ENCODE measurements at regions not wholly inside any gene's neighbourhood (a gene's known extent, or its start where the extent isn't known, plus 50 kb on each side); places are given as distances from the start of the nearest gene placed in this dataset.

DNA sequence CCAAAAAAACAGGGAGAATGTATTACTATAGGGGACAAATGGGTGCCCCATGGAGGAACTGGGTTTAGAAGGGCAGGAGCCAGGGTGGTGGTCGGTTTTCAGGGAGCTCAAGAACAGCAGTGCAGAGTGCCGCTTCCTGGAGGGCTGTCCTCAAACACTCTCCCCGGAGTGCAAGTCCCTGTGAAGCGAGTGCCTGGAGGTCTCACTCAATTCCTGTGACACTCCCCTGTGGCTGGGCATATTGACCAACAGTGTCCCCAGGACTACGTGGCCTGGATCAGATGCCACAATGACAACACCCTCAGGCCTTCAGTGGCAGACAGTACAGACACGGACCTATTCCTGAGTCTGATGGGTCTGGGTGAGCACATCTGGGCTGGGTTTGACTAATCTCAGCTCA is 412.1 kb upstream of the IRX2 start:
- TF ChIP-seq, protein P1, sequence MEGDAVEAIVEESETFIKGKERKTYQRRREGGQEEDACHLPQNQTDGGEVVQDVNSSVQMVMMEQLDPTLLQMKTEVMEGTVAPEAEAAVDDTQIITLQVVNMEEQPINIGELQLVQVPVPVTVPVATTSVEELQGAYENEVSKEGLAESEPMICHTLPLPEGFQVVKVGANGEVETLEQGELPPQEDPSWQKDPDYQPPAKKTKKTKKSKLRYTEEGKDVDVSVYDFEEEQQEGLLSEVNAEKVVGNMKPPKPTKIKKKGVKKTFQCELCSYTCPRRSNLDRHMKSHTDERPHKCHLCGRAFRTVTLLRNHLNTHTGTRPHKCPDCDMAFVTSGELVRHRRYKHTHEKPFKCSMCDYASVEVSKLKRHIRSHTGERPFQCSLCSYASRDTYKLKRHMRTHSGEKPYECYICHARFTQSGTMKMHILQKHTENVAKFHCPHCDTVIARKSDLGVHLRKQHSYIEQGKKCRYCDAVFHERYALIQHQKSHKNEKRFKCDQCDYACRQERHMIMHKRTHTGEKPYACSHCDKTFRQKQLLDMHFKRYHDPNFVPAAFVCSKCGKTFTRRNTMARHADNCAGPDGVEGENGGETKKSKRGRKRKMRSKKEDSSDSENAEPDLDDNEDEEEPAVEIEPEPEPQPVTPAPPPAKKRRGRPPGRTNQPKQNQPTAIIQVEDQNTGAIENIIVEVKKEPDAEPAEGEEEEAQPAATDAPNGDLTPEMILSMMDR (IDR thresholded peaks at IDR 0.05): no peak
- TF ChIP-seq GABPB1 (CRISPR knock-in tag; IDR thresholded peaks at IDR 0.05) (no peak), NFYB (CRISPR knock-in tag; conservative IDR thresholded peaks at IDR 0.05; ENCODE audit: low read depth) (no peak), SP1 (CRISPR knock-in tag; conservative IDR thresholded peaks at IDR 0.05) (no peak), FOXK1 (CRISPR knock-in tag; IDR thresholded peaks at IDR 0.05) (no peak), MXD4 (CRISPR knock-in tag; IDR thresholded peaks at IDR 0.05; ENCODE audit: borderline replicate concordance) (no peak), CREM (CRISPR knock-in tag; IDR thresholded peaks at IDR 0.05) (no peak)
- TF ChIP-seq, protein P2, sequence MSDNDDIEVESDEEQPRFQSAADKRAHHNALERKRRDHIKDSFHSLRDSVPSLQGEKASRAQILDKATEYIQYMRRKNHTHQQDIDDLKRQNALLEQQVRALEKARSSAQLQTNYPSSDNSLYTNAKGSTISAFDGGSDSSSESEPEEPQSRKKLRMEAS (CRISPR knock-in tag; IDR thresholded peaks at IDR 0.05): no peak
- TF ChIP-seq, protein P3, sequence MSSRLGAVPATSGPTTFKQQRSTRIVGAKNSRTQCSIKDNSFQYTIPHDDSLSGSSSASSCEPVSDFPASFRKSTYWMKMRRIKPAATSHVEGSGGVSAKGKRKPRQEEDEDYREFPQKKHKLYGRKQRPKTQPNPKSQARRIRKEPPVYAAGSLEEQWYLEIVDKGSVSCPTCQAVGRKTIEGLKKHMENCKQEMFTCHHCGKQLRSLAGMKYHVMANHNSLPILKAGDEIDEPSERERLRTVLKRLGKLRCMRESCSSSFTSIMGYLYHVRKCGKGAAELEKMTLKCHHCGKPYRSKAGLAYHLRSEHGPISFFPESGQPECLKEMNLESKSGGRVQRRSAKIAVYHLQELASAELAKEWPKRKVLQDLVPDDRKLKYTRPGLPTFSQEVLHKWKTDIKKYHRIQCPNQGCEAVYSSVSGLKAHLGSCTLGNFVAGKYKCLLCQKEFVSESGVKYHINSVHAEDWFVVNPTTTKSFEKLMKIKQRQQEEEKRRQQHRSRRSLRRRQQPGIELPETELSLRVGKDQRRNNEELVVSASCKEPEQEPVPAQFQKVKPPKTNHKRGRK (CRISPR knock-in tag; IDR thresholded peaks at IDR 0.05; ENCODE audit: borderline replicate concordance): no peak
- TF ChIP-seq, protein P4, sequence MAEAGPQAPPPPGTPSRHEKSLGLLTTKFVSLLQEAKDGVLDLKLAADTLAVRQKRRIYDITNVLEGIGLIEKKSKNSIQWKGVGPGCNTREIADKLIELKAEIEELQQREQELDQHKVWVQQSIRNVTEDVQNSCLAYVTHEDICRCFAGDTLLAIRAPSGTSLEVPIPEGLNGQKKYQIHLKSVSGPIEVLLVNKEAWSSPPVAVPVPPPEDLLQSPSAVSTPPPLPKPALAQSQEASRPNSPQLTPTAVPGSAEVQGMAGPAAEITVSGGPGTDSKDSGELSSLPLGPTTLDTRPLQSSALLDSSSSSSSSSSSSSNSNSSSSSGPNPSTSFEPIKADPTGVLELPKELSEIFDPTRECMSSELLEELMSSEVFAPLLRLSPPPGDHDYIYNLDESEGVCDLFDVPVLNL (CRISPR knock-in tag; IDR thresholded peaks at IDR 0.05; ENCODE audit: borderline replicate concordance, low read depth): no peak
- TF ChIP-seq, protein P5, sequence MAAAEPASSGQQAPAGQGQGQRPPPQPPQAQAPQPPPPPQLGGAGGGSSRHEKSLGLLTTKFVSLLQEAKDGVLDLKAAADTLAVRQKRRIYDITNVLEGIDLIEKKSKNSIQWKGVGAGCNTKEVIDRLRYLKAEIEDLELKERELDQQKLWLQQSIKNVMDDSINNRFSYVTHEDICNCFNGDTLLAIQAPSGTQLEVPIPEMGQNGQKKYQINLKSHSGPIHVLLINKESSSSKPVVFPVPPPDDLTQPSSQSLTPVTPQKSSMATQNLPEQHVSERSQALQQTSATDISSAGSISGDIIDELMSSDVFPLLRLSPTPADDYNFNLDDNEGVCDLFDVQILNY (CRISPR knock-in tag; IDR thresholded peaks at IDR 0.05): no peak
- TF ChIP-seq, protein P6, sequence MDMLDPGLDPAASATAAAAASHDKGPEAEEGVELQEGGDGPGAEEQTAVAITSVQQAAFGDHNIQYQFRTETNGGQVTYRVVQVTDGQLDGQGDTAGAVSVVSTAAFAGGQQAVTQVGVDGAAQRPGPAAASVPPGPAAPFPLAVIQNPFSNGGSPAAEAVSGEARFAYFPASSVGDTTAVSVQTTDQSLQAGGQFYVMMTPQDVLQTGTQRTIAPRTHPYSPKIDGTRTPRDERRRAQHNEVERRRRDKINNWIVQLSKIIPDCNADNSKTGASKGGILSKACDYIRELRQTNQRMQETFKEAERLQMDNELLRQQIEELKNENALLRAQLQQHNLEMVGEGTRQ (CRISPR knock-in tag; IDR thresholded peaks at IDR 0.05): no peak
- TF ChIP-seq, protein P7, sequence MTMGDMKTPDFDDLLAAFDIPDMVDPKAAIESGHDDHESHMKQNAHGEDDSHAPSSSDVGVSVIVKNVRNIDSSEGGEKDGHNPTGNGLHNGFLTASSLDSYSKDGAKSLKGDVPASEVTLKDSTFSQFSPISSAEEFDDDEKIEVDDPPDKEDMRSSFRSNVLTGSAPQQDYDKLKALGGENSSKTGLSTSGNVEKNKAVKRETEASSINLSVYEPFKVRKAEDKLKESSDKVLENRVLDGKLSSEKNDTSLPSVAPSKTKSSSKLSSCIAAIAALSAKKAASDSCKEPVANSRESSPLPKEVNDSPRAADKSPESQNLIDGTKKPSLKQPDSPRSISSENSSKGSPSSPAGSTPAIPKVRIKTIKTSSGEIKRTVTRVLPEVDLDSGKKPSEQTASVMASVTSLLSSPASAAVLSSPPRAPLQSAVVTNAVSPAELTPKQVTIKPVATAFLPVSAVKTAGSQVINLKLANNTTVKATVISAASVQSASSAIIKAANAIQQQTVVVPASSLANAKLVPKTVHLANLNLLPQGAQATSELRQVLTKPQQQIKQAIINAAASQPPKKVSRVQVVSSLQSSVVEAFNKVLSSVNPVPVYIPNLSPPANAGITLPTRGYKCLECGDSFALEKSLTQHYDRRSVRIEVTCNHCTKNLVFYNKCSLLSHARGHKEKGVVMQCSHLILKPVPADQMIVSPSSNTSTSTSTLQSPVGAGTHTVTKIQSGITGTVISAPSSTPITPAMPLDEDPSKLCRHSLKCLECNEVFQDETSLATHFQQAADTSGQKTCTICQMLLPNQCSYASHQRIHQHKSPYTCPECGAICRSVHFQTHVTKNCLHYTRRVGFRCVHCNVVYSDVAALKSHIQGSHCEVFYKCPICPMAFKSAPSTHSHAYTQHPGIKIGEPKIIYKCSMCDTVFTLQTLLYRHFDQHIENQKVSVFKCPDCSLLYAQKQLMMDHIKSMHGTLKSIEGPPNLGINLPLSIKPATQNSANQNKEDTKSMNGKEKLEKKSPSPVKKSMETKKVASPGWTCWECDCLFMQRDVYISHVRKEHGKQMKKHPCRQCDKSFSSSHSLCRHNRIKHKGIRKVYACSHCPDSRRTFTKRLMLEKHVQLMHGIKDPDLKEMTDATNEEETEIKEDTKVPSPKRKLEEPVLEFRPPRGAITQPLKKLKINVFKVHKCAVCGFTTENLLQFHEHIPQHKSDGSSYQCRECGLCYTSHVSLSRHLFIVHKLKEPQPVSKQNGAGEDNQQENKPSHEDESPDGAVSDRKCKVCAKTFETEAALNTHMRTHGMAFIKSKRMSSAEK (CRISPR knock-in tag; IDR thresholded peaks at IDR 0.05; ENCODE audit: borderline replicate concordance): no peak
- TF ChIP-seq, protein P8, sequence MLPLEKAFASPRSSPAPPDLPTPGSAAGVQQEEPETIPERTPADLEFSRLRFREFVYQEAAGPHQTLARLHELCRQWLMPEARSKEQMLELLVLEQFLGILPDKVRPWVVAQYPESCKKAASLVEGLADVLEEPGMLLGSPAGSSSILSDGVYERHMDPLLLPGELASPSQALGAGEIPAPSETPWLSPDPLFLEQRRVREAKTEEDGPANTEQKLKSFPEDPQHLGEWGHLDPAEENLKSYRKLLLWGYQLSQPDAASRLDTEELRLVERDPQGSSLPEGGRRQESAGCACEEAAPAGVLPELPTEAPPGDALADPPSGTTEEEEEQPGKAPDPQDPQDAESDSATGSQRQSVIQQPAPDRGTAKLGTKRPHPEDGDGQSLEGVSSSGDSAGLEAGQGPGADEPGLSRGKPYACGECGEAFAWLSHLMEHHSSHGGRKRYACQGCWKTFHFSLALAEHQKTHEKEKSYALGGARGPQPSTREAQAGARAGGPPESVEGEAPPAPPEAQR (CRISPR knock-in tag; IDR thresholded peaks at IDR 0.05): no peak

Measured in WTC11 (cell line).